PC-3 (cell line): ENCODE measurements at regions not wholly inside any gene's neighbourhood (a gene's known extent, or its start where the extent isn't known, plus 50 kb on each side); places are given as distances from the start of the nearest gene placed in this dataset.

Experiments used
- ATAC-seq: fragments of 200-7000 bp; cut with Tn5 transposase; 2 replicates; pipeline ENCODE4 v1.9.1; 2020; ENCODE audit warnings: mild to moderate bottlenecking, moderate library complexity
- BruUV-seq: library from RNA; stranded (reverse); fragments of 400-500 nt; replicated peaks from 2 replicates; lab custom pipeline; 2021; lab: Mats Ljungman, UMichigan
- CTCF ChIA-PET: fragments of 300-600 bp; sonication (Branson Sonifier 250); formaldehyde crosslinking; loops from one replicate; lab custom pipeline; 2022; ENCODE audit warnings: antibody characterized with exemption; lab: Charles Lee
- POLR2A ChIA-PET: fragments of 300-600 bp; sonication (Branson Sonifier 250); formaldehyde crosslinking; loops from one replicate; lab custom pipeline; 2022; ENCODE audit warnings: antibody characterized with exemption; ENCODE audit not compliant: unreplicated experiment; lab: Charles Lee
- DNase-seq: peaks from one replicate; pipeline ENCODE4 v3.0.0-alpha.2; 2015
- H2AFZ ChIP-seq: fragments of 300-600 bp; sonication (generic); 2 replicates; pipeline ENCODE4 v1.6.0; 2016; ENCODE audit warnings: antibody characterized with exemption, low read length
- H3F3A ChIP-seq: fragments of 300-600 bp; sonication (generic); one replicate; pipeline ENCODE4 v1.6.0; 2017; ENCODE audit warnings: antibody characterized with exemption, low read length, control low read depth, mild to moderate bottlenecking; ENCODE audit not compliant: unreplicated experiment
- H3K27ac ChIP-seq: fragments of 300-600 bp; sonication (generic); 2 replicates; pipeline ENCODE4 v1.5.1; 2016; ENCODE audit warnings: mild to moderate bottlenecking, low read length
- H3K27me3 ChIP-seq: fragments of 300-600 bp; sonication (generic); 2 replicates; pipeline ENCODE4 v1.6.1; 2016; ENCODE audit warnings: low read length, mixed read lengths
- H3K36me3 ChIP-seq: fragments of 300-600 bp; sonication (generic); 2 replicates; pipeline ENCODE4 v1.6.1; 2016; ENCODE audit warnings: low read depth, mixed run types, low read length, mixed read lengths
- H3K4me1 ChIP-seq: fragments of 300-600 bp; sonication (generic); 2 replicates; pipeline ENCODE4 v1.5.1; 2016; ENCODE audit warnings: low read length; ENCODE audit not compliant: insufficient read depth
- H3K4me2 ChIP-seq: fragments of 300-600 bp; sonication (generic); 2 replicates; pipeline ENCODE4 v1.6.0; 2016; ENCODE audit warnings: low read length
- H3K4me3 ChIP-seq: fragments of 300-600 bp; sonication (generic); 2 replicates; pipeline ENCODE4 v1.5.1; 2016; ENCODE audit warnings: mild to moderate bottlenecking, low read length, mixed read lengths
- H3K79me2 ChIP-seq: fragments of 300-600 bp; sonication (generic); 2 replicates; pipeline ENCODE4 v1.6.1; 2017; ENCODE audit warnings: low read length, mixed read lengths
- H3K9ac ChIP-seq: fragments of 300-600 bp; sonication (generic); 2 replicates; pipeline ENCODE4 v1.6.0; 2016; ENCODE audit warnings: mild to moderate bottlenecking, low read length
- H3K9me2 ChIP-seq: fragments of 300-600 bp; sonication (generic); replicated peaks from 2 replicates; pipeline ENCODE4 v1.6.1; 2016; ENCODE audit warnings: mixed run types, low read length, mixed read lengths
- H3K9me3 ChIP-seq: fragments of 300-600 bp; sonication (generic); 2 replicates; pipeline ENCODE4 v1.6.1; 2016; ENCODE audit warnings: low read length, mixed read lengths
- H4K20me1 ChIP-seq: fragments of 300-600 bp; sonication (generic); 2 replicates; pipeline ENCODE4 v1.6.1; 2016; ENCODE audit warnings: low read length, mixed read lengths
- EZH2 ChIP-seq: fragments of 300-600 bp; sonication (generic); IDR thresholded peaks from one replicate; pipeline ENCODE4 v1.6.1; 2017; ENCODE audit warnings: antibody characterized with exemption, mild to moderate bottlenecking, low read length; ENCODE audit not compliant: unreplicated experiment
- EZH2phosphoT487 ChIP-seq: fragments of 300-600 bp; sonication (generic); IDR thresholded peaks from 2 replicates; pipeline ENCODE4 v1.6.1; 2018; ENCODE audit warnings: mild to moderate bottlenecking, antibody characterized with exemption, low read length, borderline replicate concordance
- intact Hi-C: fragments of 100-400 bp; cut with micrococcal nuclease; formaldehyde crosslinking; loops from 2 replicates; pipeline ENCODE4 v1.9.0; 2023
- TF ChIP-seq, protein P1 (sequence below): fragments of 300-600 bp; sonication (generic); conservative IDR thresholded peaks from 2 replicates; pipeline ENCODE4 v1.5.1; 2017; ENCODE audit warnings: antibody characterized with exemption, low read depth, mild to moderate bottlenecking, low read length

DNA sequence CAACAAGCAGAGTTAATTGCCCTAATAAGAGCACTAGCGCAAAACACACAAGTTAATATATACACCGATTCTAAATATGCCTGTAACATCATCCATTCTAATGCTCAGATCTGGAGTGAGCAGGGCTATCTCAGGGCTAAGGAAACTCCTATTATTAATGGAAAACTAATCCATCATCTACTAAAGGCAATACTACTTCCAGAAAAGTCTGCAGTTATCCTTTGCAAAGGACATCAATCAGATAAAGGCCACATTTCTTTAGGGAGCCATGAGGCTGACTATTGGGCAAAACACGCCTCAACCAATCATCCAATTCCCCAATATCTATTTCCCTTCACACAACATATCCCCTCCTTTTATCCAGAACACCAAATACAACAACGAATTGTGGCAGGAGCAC, 1032.3 kb upstream of the NUDT12 start:
- Histone ChIP-seq H3K36me3 (no peaks in the 10 kb centered on the region), H3K4me3 (no peak overlapping the region), H4K20me1 (no peaks in the 10 kb centered on the region), H3K4me2 (no peak overlapping the region), H3K27ac (no peak overlapping the region), H3K27me3 (no peaks in the 10 kb centered on the region), H3K79me2 (no peaks in the 10 kb centered on the region), H3F3A (no peaks in the 10 kb centered on the region), H2AFZ (no peak overlapping the region), H3K9me2 (no peaks in the 10 kb centered on the region), H3K9me3 (peaks cover 7% of the 10 kb centered on the region; the same call in 1 of the 2 replicates), H3K4me1 (no peaks in the 10 kb centered on the region), H3K9ac (no peak overlapping the region)
- intact Hi-C loops: no loop called here
- no peak for ATAC-seq
- TF ChIP-seq EZH2 (no peak), EZH2phosphoT487 (no peak)
- no peak for DNase-seq
- CTCF ChIA-PET: no interaction called here
- no TSS peak for BruUV-seq
- POLR2A ChIA-PET: no interaction called here

DNA sequence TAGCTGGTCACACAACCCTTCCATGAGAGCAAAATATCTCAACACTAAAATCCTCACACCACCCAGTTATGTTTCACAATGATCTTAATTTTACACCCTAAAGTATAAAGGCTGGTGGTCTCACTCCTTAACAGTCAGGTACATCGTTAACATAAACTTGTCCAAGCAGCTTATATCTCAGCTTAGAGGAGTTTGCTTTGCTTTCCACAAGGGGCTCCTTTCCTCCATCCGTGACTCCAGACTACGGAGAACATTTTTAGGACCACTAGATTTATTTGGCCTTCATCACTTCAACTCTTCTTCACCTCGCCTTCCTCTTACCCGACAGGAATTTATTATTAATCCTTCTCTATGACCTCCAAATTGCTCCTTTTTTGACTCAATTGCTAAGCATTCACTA, 1014.1 kb upstream of the NUDT12 start:
- DNase-seq (no peak), ATAC-seq (no peak)
- Histone ChIP-seq H2AFZ (no peak overlapping the region), H3K27ac (no peak overlapping the region), H3K9me3 (no peaks in the 10 kb centered on the region), H4K20me1 (no peaks in the 10 kb centered on the region), H3K27me3 (no peaks in the 10 kb centered on the region), H3K4me2 (no peak overlapping the region), H3K36me3 (no peaks in the 10 kb centered on the region), H3K4me1 (no peaks in the 10 kb centered on the region), H3K9me2 (no peaks in the 10 kb centered on the region), H3K4me3 (no peak overlapping the region), H3K9ac (no peak overlapping the region), H3K79me2 (no peaks in the 10 kb centered on the region), H3F3A (no peaks in the 10 kb centered on the region)
- no TSS peak for BruUV-seq
- ChIA-PET CTCF (no interaction called here), POLR2A (no interaction called here)
- TF ChIP-seq, protein P1, sequence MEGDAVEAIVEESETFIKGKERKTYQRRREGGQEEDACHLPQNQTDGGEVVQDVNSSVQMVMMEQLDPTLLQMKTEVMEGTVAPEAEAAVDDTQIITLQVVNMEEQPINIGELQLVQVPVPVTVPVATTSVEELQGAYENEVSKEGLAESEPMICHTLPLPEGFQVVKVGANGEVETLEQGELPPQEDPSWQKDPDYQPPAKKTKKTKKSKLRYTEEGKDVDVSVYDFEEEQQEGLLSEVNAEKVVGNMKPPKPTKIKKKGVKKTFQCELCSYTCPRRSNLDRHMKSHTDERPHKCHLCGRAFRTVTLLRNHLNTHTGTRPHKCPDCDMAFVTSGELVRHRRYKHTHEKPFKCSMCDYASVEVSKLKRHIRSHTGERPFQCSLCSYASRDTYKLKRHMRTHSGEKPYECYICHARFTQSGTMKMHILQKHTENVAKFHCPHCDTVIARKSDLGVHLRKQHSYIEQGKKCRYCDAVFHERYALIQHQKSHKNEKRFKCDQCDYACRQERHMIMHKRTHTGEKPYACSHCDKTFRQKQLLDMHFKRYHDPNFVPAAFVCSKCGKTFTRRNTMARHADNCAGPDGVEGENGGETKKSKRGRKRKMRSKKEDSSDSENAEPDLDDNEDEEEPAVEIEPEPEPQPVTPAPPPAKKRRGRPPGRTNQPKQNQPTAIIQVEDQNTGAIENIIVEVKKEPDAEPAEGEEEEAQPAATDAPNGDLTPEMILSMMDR: no peak
- TF ChIP-seq EZH2phosphoT487: no peak
- no peak for TF ChIP-seq EZH2
- intact Hi-C loops: no loop called here

DNA sequence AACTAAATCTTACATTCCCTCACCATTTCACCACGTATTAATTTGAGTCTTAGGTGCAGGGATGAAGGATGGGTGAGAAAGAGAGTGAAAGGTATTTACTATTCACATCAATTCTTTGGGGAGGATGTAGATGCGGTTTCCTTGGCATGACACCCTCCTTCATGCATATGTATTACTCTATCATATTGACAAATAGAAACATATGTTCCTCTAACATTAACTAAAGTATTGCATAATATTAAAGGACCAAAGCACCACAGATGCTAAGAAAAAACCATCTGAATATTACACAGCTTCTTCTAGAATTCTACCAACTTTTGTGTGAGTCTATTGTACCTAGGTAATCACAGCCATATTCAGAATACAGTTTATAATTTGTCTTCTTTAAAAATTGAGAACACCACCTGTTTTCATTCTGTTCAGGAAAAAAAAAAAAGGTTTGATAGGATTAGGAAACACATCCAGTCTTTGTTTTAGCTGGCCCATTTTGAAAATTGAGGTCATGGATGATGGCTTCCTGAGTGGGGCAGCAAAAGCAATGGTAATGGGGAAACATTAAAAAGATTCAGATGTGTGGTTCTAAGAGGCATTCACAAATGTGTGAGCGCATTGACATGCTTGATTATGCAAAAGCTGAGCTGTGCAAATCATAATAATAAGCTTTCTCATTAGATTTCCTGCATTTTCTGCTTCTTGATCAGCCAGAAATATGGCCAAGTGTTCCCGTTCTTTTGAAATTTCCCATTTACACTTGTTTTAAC, 1011.5 kb upstream of the NUDT12 start:
- no peak for ATAC-seq
- Histone ChIP-seq H3K4me2 (no peak overlapping the region), H3K79me2 (no peaks in the 10 kb centered on the region), H3K9ac (no peak overlapping the region), H3K4me3 (no peak overlapping the region), H3K36me3 (no peaks in the 10 kb centered on the region), H2AFZ (no peak overlapping the region), H3K27me3 (no peaks in the 10 kb centered on the region), H3K4me1 (no peaks in the 10 kb centered on the region), H3K9me2 (0 out of 2 replicates have a peak, but pooled peaks cover 3% of the 10 kb centered on the region), H3F3A (no peaks in the 10 kb centered on the region), H3K27ac (no peak overlapping the region), H3K9me3 (no peaks in the 10 kb centered on the region), H4K20me1 (no peaks in the 10 kb centered on the region)
- TF ChIP-seq, protein P1: peak; percentile 31
- TF ChIP-seq EZH2 (no peak), EZH2phosphoT487 (no peak)
- BruUV-seq: no TSS peak
- DNase-seq: no peak
- intact Hi-C loops: no loop called here
- POLR2A ChIA-PET: no interaction called here
- CTCF ChIA-PET: no interaction called here
